Osteoblast (primary cell): ENCODE measurements at regions not wholly inside any gene's neighbourhood (a gene's known extent, or its start where the extent isn't known, plus 50 kb on each side); places are given as distances from the start of the nearest gene placed in this dataset.

Experiments
- DNase-seq: peaks from one replicate; pipeline ENCODE4 v3.0.0; 2011; ENCODE audit warnings: low spot score, mixed read lengths; ENCODE audit not compliant: insufficient read length; ENCODE audit errors: missing footprints
- H2AFZ ChIP-seq: 2 replicates; pipeline ENCODE4 v1.6.0; 2011; ENCODE audit warnings: mild to moderate bottlenecking, low read length
- H3K27ac ChIP-seq: 2 replicates; pipeline ENCODE4 v1.5.1; 2011; ENCODE audit warnings: mild to moderate bottlenecking, low read depth, low read length, moderate library complexity
- H3K27me3 ChIP-seq: 2 replicates; pipeline ENCODE4 v1.6.0; 2012; ENCODE audit warnings: mild to moderate bottlenecking, control low read depth, inconsistent platforms, low read length, moderate library complexity; ENCODE audit not compliant: insufficient read depth
- H3K36me3 ChIP-seq: 2 replicates; pipeline ENCODE4 v1.5.1; 2011; ENCODE audit warnings: mild to moderate bottlenecking, low read length, control low read depth, moderate library complexity; ENCODE audit not compliant: insufficient read depth
- H3K4me1 ChIP-seq: 2 replicates; pipeline ENCODE4 v1.5.1; 2011; ENCODE audit warnings: mild to moderate bottlenecking, low read length, control low read depth, moderate library complexity; ENCODE audit not compliant: insufficient read depth
- H3K4me2 ChIP-seq: 2 replicates; pipeline ENCODE4 v1.6.0; 2011; ENCODE audit warnings: mild to moderate bottlenecking, low read length; ENCODE audit not compliant: insufficient read depth
- H3K4me3 ChIP-seq: fragments of 200-600 bp; sonication (generic); 3 replicates; pipeline ENCODE4 v1.5.1; 2012; ENCODE audit warnings: mild to moderate bottlenecking, low read length, inconsistent platforms; ENCODE audit not compliant: insufficient read depth
- H3K79me2 ChIP-seq: 2 replicates; pipeline ENCODE4 v1.6.0; 2012; ENCODE audit warnings: mild to moderate bottlenecking, low read length, control low read depth, inconsistent platforms; ENCODE audit not compliant: insufficient read depth
- H3K9me3 ChIP-seq: 2 replicates; pipeline ENCODE4 v1.5.1; 2011; ENCODE audit warnings: low read depth, low read length, control low read depth
- H4K20me1 ChIP-seq: 2 replicates; pipeline ENCODE4 v1.6.0; 2012; ENCODE audit warnings: mild to moderate bottlenecking, low read length, control low read depth; ENCODE audit not compliant: insufficient read depth
- TF ChIP-seq, protein P1 (sequence below): IDR thresholded peaks from 2 replicates; pipeline ENCODE4 v1.5.1; 2011; ENCODE audit warnings: mild to moderate bottlenecking, low read depth, low read length, moderate library complexity; ENCODE audit errors: extremely low read depth

DNA sequence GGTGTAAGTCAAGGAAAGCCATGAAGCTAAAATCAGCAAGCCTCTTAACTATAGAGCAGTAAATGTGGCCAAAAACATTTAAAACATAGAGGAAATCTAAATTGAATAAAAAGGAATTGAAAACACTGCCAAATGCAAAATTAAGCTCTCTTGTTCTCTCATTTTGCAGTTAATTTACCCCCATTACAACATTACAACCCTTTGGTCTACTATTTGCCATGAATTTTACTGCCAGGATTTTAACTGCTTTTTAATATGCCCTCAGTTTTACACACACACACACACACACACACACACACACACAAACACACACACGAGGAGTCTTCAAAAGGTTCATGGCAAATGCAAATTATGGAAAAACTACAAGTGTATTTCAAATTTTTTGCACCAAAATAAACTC, 91.4 kb upstream of the ACO1 start:
- Histone ChIP-seq H3K79me2 (no peaks in the 10 kb centered on the region), H3K9me3 (no peaks in the 10 kb centered on the region), H3K4me2 (no peak overlapping the region), H2AFZ (no peak overlapping the region), H3K36me3 (no peaks in the 10 kb centered on the region), H3K4me3 (no peak overlapping the region), H3K27me3 (no peaks in the 10 kb centered on the region), H3K27ac (no peak overlapping the region), H4K20me1 (no peaks in the 10 kb centered on the region), H3K4me1 (no peaks in the 10 kb centered on the region)
- DNase-seq = no peak
- TF ChIP-seq, protein P1, sequence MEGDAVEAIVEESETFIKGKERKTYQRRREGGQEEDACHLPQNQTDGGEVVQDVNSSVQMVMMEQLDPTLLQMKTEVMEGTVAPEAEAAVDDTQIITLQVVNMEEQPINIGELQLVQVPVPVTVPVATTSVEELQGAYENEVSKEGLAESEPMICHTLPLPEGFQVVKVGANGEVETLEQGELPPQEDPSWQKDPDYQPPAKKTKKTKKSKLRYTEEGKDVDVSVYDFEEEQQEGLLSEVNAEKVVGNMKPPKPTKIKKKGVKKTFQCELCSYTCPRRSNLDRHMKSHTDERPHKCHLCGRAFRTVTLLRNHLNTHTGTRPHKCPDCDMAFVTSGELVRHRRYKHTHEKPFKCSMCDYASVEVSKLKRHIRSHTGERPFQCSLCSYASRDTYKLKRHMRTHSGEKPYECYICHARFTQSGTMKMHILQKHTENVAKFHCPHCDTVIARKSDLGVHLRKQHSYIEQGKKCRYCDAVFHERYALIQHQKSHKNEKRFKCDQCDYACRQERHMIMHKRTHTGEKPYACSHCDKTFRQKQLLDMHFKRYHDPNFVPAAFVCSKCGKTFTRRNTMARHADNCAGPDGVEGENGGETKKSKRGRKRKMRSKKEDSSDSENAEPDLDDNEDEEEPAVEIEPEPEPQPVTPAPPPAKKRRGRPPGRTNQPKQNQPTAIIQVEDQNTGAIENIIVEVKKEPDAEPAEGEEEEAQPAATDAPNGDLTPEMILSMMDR = no peak

DNA sequence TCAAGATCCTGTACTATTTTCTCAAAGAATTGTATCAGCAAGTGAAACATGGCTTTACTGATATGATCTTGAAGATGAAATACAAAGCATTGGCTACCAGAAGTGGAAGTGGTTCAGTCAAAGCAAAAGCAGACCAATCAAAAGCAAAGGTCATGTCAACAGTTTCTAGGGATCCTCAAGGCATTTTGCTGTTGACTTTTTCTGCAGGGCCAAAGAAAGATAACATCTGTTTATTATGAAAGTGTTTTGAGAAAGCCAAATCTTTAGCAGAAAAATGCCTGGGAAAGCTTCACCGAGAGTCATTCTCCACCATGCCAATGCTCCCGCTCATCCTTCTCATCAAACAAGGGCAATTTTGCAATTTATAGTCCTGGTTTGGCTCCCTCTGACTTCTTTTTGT, 90.3 kb upstream of the ACO1 start:
- Histone ChIP-seq H4K20me1 (no peaks in the 10 kb centered on the region), H3K27ac (no peak overlapping the region), H3K79me2 (no peaks in the 10 kb centered on the region), H3K4me2 (no peak overlapping the region), H3K4me3 (no peak overlapping the region), H3K36me3 (no peaks in the 10 kb centered on the region), H3K27me3 (no peaks in the 10 kb centered on the region), H3K9me3 (no peaks in the 10 kb centered on the region), H2AFZ (no peak overlapping the region), H3K4me1 (no peaks in the 10 kb centered on the region)
- TF ChIP-seq, protein P1 = no peak
- DNase-seq = no peak

DNA sequence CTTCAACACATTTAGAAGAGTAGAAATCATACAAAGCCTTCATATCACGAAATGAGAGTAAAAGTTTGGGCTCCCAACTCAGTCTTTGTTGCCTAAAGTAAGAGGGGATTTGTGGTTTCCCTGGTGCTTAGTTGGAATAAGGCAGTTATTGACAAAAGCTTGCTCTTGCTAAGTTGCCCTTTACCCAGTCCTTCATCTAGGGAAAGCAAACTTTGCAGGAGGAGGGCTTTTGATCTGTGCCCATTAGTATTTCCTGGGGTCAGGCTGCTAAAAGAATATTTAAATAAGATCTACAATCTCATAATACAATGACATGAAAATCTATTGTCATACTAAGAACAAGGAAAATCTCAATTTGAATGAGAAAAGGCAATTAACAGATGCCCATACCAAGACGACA, 84.1 kb upstream of the ACO1 start:
- Histone ChIP-seq H3K36me3 (no peaks in the 10 kb centered on the region), H3K27me3 (no peaks in the 10 kb centered on the region), H3K9me3 (no peaks in the 10 kb centered on the region), H3K4me3 (no peak overlapping the region), H3K4me2 (no peak overlapping the region), H4K20me1 (no peaks in the 10 kb centered on the region), H3K79me2 (no peaks in the 10 kb centered on the region), H3K27ac (no peak overlapping the region), H2AFZ (no peak overlapping the region), H3K4me1 (no peaks in the 10 kb centered on the region)
- TF ChIP-seq, protein P1 = no peak
- DNase-seq = no peak

DNA sequence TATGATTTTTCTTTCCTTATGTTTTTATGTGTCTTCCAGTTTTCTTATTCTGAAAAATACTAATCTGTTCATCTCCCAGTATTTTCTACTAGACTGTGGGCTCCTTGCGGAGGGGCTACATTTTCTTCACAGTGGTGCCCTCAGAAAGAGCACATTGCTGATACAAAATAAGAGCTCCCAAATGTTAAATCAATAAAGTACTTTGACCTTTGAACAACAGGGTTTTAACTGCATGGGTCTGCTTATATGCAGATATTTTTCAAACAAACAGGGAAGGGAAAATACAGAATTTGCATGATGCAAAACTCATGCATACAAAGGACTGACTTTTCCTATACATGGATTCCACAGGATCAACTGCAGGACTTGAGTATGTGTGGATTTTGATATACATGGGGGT, 79.9 kb upstream of the ACO1 start:
- no peaks in the 10 kb centered on the region for H3K36me3 ChIP-seq
- H3K27ac ChIP-seq = no peak overlapping the region
- H3K4me2 ChIP-seq = no peak overlapping the region
- H3K9me3 ChIP-seq = no peaks in the 10 kb centered on the region
- no peak overlapping the region for H2AFZ ChIP-seq
- no peaks in the 10 kb centered on the region for H3K27me3 ChIP-seq
- no peak for DNase-seq
- no peaks in the 10 kb centered on the region for H3K79me2 ChIP-seq
- TF ChIP-seq, protein P1 = no peak
- no peak overlapping the region for H3K4me3 ChIP-seq
- H4K20me1 ChIP-seq = no peaks in the 10 kb centered on the region
- H3K4me1 ChIP-seq = no peaks in the 10 kb centered on the region
